GM06990 (cell line): ENCODE measurements at regions not wholly inside any gene's neighbourhood (a gene's known extent, or its start where the extent isn't known, plus 50 kb on each side); places are given as distances from the start of the nearest gene placed in this dataset.
A peak's percentile ranks its signal among the peaks of the same experiment; 100 is the strongest.

Experiments used
- DNase-seq: peaks from one replicate; pipeline ENCODE4 v3.0.0-alpha.2; 2011; ENCODE audit not compliant: insufficient read length; ENCODE audit errors: extremely low read depth
- H3K27me3 ChIP-seq: replicated peaks from 2 replicates; pipeline ENCODE4 v1.6.0; 2011; ENCODE audit warnings: low read length; ENCODE audit not compliant: control insufficient read depth, insufficient read depth
- H3K36me3 ChIP-seq: 2 replicates; pipeline ENCODE4 v1.5.1; 2011; ENCODE audit warnings: low read length; ENCODE audit not compliant: control insufficient read depth, insufficient read depth
- H3K4me3 ChIP-seq: replicated peaks from 2 replicates; pipeline ENCODE4 v1.5.1; 2011; ENCODE audit warnings: low read depth, mild to moderate bottlenecking, control low read depth, low read length
- CTCF ChIP-seq: IDR thresholded peaks from 2 replicates; pipeline ENCODE4 v1.5.1; 2011; ENCODE audit warnings: low read length, control low read depth, mild to moderate bottlenecking, inconsistent platforms; ENCODE audit not compliant: insufficient read depth, poor library complexity, severe bottlenecking

DNA sequence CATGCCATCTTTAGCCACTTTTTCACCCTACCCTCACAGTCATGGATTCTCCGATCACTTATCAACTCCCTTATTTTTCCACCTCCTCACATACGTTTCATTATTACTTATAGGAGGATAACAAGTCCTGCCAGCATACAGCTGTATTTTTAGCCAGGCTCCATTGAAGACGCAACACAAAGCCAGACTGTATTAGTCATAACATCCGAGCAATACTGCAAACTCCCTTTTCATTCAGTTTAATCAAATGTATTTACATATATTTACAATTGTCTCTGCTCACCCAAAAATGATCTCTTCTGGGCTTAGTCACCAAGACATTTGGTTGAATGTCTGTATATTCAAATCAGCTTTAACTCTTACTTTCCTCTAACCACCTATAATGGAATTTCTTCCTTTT, 126.4 kb upstream of the PRLR start:
- no peak for DNase-seq
- Histone ChIP-seq H3K36me3 (no peaks in the 10 kb centered on the region), H3K27me3 (no peaks in the 10 kb centered on the region; the same call in 1 of the 2 replicates), H3K4me3 (no peak overlapping the region)
- no peak for TF ChIP-seq CTCF

DNA sequence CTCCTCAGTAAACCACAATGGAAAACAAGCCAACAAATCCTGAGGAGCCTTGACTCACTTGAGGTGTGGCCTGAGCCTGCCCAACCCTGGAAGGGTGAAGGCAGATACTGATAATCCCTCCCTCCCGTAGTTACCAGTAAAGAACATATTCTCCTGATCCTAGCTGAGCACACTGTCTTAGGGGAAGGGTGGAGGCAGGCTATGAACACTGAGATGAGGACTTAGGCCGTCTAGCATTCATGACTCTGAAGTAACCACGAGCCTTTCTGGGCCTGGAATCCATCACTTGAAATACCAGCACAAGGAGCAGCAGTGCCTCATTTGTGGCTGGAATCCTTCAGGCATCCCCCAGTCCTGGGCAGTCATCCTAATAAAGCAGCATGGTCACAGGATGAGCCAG, 124.5 kb upstream of the PRLR start:
- no peaks in the 10 kb centered on the region; the same call in 1 of the 2 replicates for H3K27me3 ChIP-seq
- no peak for DNase-seq
- no peak overlapping the region for H3K4me3 ChIP-seq
- no peak for TF ChIP-seq CTCF
- no peaks in the 10 kb centered on the region for H3K36me3 ChIP-seq

DNA sequence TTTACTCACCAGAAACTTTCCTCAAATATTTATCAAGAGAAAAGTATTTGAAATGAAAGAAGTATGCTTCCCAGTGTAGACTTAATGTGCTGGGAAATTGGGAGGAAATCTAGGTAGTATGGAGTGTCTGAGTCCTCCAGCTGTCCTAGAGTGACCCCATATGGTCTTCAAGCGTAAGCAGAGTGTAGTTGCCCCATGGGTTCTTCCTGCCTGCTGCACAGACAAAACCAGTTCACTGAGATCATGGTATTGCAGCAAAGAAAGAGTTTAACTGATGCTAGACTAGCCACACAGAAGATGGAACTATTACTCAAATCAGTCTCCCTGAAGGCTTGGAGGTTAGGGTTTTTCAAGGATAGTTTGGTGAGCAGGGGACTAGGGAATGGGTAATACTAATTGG, 114.9 kb upstream of the PRLR start:
- DNase-seq = no peak
- Histone ChIP-seq H3K36me3 (no peaks in the 10 kb centered on the region), H3K4me3 (no peak overlapping the region), H3K27me3 (no peaks in the 10 kb centered on the region)
- peak; percentile 19 for TF ChIP-seq CTCF

DNA sequence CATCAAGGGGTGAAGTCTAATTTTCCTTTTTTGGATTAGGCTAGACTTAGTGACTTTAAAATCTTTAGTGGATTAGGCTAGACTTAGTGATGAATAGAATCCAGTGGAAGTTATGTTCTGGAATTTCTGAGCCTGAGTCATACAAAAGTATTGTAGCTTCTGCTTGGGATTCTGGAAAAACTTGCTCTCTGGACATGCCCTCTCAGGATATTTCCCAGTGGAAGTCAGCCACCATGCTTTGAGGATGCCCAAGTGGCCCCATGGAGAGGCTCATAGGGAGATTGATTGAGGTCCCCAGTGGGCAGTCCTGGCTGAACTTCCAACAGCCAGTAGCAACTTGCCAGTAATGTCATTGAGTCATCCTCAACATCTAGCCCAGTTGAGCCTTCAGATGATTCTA, 112.4 kb upstream of the PRLR start:
- Histone ChIP-seq H3K27me3 (no peaks in the 10 kb centered on the region), H3K4me3 (no peak overlapping the region), H3K36me3 (no peaks in the 10 kb centered on the region)
- TF ChIP-seq CTCF = no peak
- no peak for DNase-seq

- Histone ChIP-seq H3K4me3 (no peak overlapping the region), H3K27me3 (no peaks in the 10 kb centered on the region), H3K36me3 (no peaks in the 10 kb centered on the region)
- DNase-seq = no peak
- no peak for TF ChIP-seq CTCF
Observed at GRCh38 chr5:35341189-35341588, 110.9 kb upstream of the PRLR start.

- DNase-seq = no peak
- Histone ChIP-seq H3K4me3 (no peak overlapping the region), H3K27me3 (no peaks in the 10 kb centered on the region), H3K36me3 (no peaks in the 10 kb centered on the region)
- TF ChIP-seq CTCF = no peak
Observed at GRCh38 chr5:35339616-35340100, 109.4 kb upstream of the PRLR start.
